ENCODE measurements at regions not wholly inside any gene's neighbourhood (a gene's known extent, or its start where the extent isn't known, plus 50 kb on each side); places are given as distances from the start of the nearest gene placed in this dataset.
A peak's percentile ranks its signal among the peaks of the same experiment; 100 is the strongest.

GRCh38 chr4:188867796-188868195 is 728.6 kb downstream of the TRIML1 start:
- DNase-seq: no peak

GRCh38 chr4:188869581-188869980 is 730.3 kb downstream of the TRIML1 start:
- no peak for DNase-seq

- no peak for DNase-seq
Measured at GRCh38 chr4:188872809-188873208, 733.6 kb downstream of the TRIML1 start.

- DNase-seq: no peak
Measured at GRCh38 chr4:188876881-188877280, 737.6 kb downstream of the TRIML1 start.

- no peak for DNase-seq
Measured at GRCh38 chr4:188879598-188879997, 740.4 kb downstream of the TRIML1 start.

- no peak for DNase-seq
Measured at GRCh38 chr4:188887905-188888304, 748.7 kb downstream of the TRIML1 start.

GRCh38 chr4:188892837-188893236 is 753.6 kb downstream of the TRIML1 start:
- no peak for DNase-seq

- DNase-seq: no peak
Measured at GRCh38 chr4:188903986-188904385, 764.7 kb downstream of the TRIML1 start.

GRCh38 chr4:188904617-188905016 is 765.4 kb downstream of the TRIML1 start:
- no peak for DNase-seq

- no peak for DNase-seq
Measured at GRCh38 chr4:188905248-188905647, 766.0 kb downstream of the TRIML1 start.

GRCh38 chr4:188911199-188911598 is 772.0 kb downstream of the TRIML1 start:
- DNase-seq: no peak

- no peak for DNase-seq
Measured at GRCh38 chr4:188911707-188912106, 772.5 kb downstream of the TRIML1 start.

GRCh38 chr4:188915175-188915574 is 775.9 kb downstream of the TRIML1 start:
- DNase-seq: no peak

- DNase-seq: no peak
Measured at GRCh38 chr4:188918787-188919186, 779.5 kb downstream of the TRIML1 start.

- peak; percentile 14 for DNase-seq
Measured at GRCh38 chr4:188930822-188931221, 791.6 kb downstream of the TRIML1 start.

- no peak for DNase-seq
Measured at GRCh38 chr4:188934320-188934962, 795.2 kb downstream of the TRIML1 start.

GRCh38 chr4:188941524-188942119 is 802.4 kb downstream of the TRIML1 start:
- no peak for DNase-seq

- no peak for DNase-seq
Measured at GRCh38 chr4:188942606-188943005, 803.4 kb downstream of the TRIML1 start.

- DNase-seq: no peak
Measured at GRCh38 chr4:188949596-188949995, 810.4 kb downstream of the TRIML1 start.

- no peak for DNase-seq
Measured at GRCh38 chr4:188955066-188955465, 815.8 kb downstream of the TRIML1 start.

GRCh38 chr4:188956566-188956965 is 817.3 kb downstream of the TRIML1 start:
- no peak for DNase-seq

GRCh38 chr4:188958346-188958745 is 819.1 kb downstream of the TRIML1 start:
- DNase-seq: no peak

GRCh38 chr4:188959424-188959823 is 820.2 kb downstream of the TRIML1 start:
- DNase-seq: no peak

GRCh38 chr4:188960411-188961093 is 821.3 kb downstream of the TRIML1 start:
- no peak for DNase-seq
